ENCODE measurements at regions not wholly inside any gene's neighbourhood (a gene's known extent, or its start where the extent isn't known, plus 50 kb on each side); places are given as distances from the start of the nearest gene placed in this dataset.

DNA sequence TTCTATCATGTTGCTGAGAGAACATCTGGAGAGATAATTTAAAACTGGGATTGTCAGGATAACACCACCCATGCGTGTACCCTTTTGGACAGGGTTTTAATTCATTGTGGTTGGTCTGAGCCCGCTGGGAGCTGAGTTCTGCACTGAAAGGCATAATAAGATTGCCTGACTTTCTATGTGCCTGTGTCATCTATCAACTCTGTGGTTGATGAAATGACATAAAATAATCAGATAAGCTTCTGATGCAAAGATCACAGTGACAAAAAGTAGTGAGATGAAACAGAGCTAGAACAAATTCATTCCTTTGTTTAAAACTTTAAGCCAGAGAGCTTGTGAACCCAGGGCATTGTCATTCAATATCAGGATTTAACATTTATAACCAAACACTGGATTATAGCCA lies 98.7 kb downstream of the BBS10 start:
- no peak for DNase-seq (ENCODE audit: extremely low spot score)
- TF ChIP-seq FOXK2 (IDR thresholded peaks at IDR 0.05): no peak
- no peak for TF ChIP-seq HDGF (IDR thresholded peaks at IDR 0.05; ENCODE audit: borderline replicate concordance)
- no peak for TF ChIP-seq ZNF384 (IDR thresholded peaks at IDR 0.05)
- TF ChIP-seq NFRKB (IDR thresholded peaks at IDR 0.05): no peak
- no peak for TF ChIP-seq L3MBTL2 (conservative IDR thresholded peaks at IDR 0.05)
- TF ChIP-seq FOXM1 (IDR thresholded peaks at IDR 0.05; ENCODE audit: borderline replicate concordance): no peak
- no peak for TF ChIP-seq SP1 (IDR thresholded peaks at IDR 0.05)
- TF ChIP-seq FOXA1 (IDR thresholded peaks at IDR 0.05): no peak
- TF ChIP-seq ELF4 (IDR thresholded peaks at IDR 0.05): no peak
- no peak for TF ChIP-seq SUZ12 (IDR thresholded peaks at IDR 0.05)
- no peak for TF ChIP-seq TARDBP (IDR thresholded peaks at IDR 0.05)
- no peak for TF ChIP-seq BHLHE40 (IDR thresholded peaks at IDR 0.05; ENCODE audit: borderline replicate concordance)
- TF ChIP-seq LEF1 (IDR thresholded peaks at IDR 0.05; ENCODE audit: borderline replicate concordance): no peak
- TF ChIP-seq, protein P1, sequence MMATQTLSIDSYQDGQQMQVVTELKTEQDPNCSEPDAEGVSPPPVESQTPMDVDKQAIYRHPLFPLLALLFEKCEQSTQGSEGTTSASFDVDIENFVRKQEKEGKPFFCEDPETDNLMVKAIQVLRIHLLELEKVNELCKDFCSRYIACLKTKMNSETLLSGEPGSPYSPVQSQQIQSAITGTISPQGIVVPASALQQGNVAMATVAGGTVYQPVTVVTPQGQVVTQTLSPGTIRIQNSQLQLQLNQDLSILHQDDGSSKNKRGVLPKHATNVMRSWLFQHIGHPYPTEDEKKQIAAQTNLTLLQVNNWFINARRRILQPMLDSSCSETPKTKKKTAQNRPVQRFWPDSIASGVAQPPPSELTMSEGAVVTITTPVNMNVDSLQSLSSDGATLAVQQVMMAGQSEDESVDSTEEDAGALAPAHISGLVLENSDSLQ (IDR thresholded peaks at IDR 0.05): no peak
- no peak for TF ChIP-seq ARNT (IDR thresholded peaks at IDR 0.05)
- no peak for TF ChIP-seq CTBP1 (IDR thresholded peaks at IDR 0.05; ENCODE audit: borderline replicate concordance)
- CTCF ChIA-PET: no interaction called here
- POLR2A ChIA-PET: no interaction called here

GRCh38 chr12:76247992-76248391 lies 100.2 kb downstream of the BBS10 start:
- TF ChIP-seq NFRKB (IDR thresholded peaks at IDR 0.05) (no peak), BHLHE40 (IDR thresholded peaks at IDR 0.05; ENCODE audit: borderline replicate concordance) (no peak), ARNT (IDR thresholded peaks at IDR 0.05) (no peak), SP1 (IDR thresholded peaks at IDR 0.05) (no peak), LEF1 (IDR thresholded peaks at IDR 0.05; ENCODE audit: borderline replicate concordance) (no peak), SUZ12 (IDR thresholded peaks at IDR 0.05) (no peak), ELF4 (IDR thresholded peaks at IDR 0.05) (no peak), FOXK2 (IDR thresholded peaks at IDR 0.05) (no peak), FOXM1 (IDR thresholded peaks at IDR 0.05; ENCODE audit: borderline replicate concordance) (no peak), HDGF (IDR thresholded peaks at IDR 0.05; ENCODE audit: borderline replicate concordance) (no peak), TARDBP (IDR thresholded peaks at IDR 0.05) (no peak)
- CTCF ChIA-PET: no interaction called here

DNA sequence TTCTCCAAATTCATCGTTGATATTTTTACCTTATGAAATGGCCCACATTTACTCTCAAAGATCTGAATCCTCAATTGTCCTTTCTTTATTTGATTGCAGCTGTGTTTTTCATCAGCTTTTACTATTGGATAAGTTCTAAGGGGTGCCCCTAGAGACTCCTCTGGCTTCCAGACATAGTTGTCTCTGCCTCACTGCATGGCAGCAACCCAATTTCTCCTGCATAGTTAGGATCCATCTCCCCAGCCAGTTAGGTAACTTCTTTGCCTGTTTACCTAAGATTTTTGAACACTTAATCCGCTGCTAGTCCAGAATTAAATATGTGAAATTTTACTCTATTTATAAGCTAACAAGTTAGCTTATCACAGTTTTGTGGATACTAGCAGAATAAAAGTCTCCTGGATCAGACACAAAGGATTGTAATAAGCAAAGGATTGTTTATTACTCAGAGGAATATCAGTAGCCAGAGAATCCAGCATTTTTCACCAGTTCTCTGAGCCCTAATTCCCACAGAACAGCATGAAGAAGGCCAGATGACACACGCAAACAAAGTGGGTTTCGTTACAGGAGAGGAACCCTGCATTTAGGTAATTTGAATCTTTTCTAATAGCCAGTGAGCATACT lies 101.1 kb downstream of the BBS10 start:
- TF ChIP-seq FOXM1 (IDR thresholded peaks at IDR 0.05; ENCODE audit: borderline replicate concordance) (no peak), FOXK2 (IDR thresholded peaks at IDR 0.05) (no peak), BHLHE40 (IDR thresholded peaks at IDR 0.05; ENCODE audit: borderline replicate concordance) (no peak), CTBP1 (IDR thresholded peaks at IDR 0.05; ENCODE audit: borderline replicate concordance) (no peak), ARNT (IDR thresholded peaks at IDR 0.05) (no peak), HDGF (IDR thresholded peaks at IDR 0.05; ENCODE audit: borderline replicate concordance) (no peak)
- ChIA-PET CTCF (no interaction called here), POLR2A (no interaction called here)
- no peak for DNase-seq (ENCODE audit: extremely low spot score)

More at GRCh38 chr12:76247992-76248391, 100.2 kb downstream of the BBS10 start:
- no peak for DNase-seq (ENCODE audit: extremely low spot score)
- POLR2A ChIA-PET: no interaction called here

- no peak for DNase-seq (ENCODE audit: extremely low spot score)
- ChIA-PET POLR2A (no interaction called here), CTCF (no interaction called here)
- TF ChIP-seq TARDBP (IDR thresholded peaks at IDR 0.05): no peak
- TF ChIP-seq, protein P1 (IDR thresholded peaks at IDR 0.05): no peak
- TF ChIP-seq FOXA1 (IDR thresholded peaks at IDR 0.05): no peak
Observed at GRCh38 chr12:76246611-76247010, 101.6 kb downstream of the BBS10 start.

DNA sequence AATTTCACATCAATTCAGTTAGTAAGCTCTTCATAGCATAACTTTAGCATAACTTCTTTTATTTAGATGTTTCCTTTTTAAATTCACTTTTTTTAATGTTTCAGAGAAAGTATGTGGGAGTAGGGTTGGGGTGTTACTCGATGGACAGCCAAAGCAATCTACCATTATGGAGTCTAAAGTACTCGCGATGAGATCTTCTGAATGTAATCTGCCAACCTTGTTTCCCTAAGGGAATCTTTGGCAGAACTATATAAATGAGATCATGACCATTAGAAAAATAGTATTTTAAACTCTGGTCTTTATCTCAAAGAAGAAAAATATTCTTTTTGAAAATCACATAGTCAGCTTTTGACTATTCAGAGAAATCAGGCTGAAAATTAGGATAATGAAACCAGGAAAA lies 103.9 kb downstream of the BBS10 start:
- ChIA-PET POLR2A (no interaction called here), CTCF (interaction anchor here (0.6 kb wide), 1 partner anchor 445 kb away, joined by 4 read pairs; no protein-coding TSS in a partner anchor)
- no peak for DNase-seq (ENCODE audit: extremely low spot score)
- TF ChIP-seq HDGF (IDR thresholded peaks at IDR 0.05; ENCODE audit: borderline replicate concordance): no peak
- no peak for TF ChIP-seq CTBP1 (IDR thresholded peaks at IDR 0.05; ENCODE audit: borderline replicate concordance)

- no peak for DNase-seq (ENCODE audit: extremely low spot score)
- ChIA-PET CTCF (no interaction called here), POLR2A (no interaction called here)
- TF ChIP-seq L3MBTL2 (conservative IDR thresholded peaks at IDR 0.05) (no peak), SP1 (IDR thresholded peaks at IDR 0.05) (no peak), FOXK2 (IDR thresholded peaks at IDR 0.05) (no peak), BHLHE40 (IDR thresholded peaks at IDR 0.05; ENCODE audit: borderline replicate concordance) (no peak), SUZ12 (IDR thresholded peaks at IDR 0.05) (no peak)
Observed at GRCh38 chr12:76242813-76243550, 105.2 kb downstream of the BBS10 start.

GRCh38 chr12:76241371-76241770 lies 106.8 kb downstream of the BBS10 start:
- TF ChIP-seq TARDBP (IDR thresholded peaks at IDR 0.05) (no peak), SP1 (IDR thresholded peaks at IDR 0.05) (no peak), CTBP1 (IDR thresholded peaks at IDR 0.05; ENCODE audit: borderline replicate concordance) (no peak), LEF1 (IDR thresholded peaks at IDR 0.05; ENCODE audit: borderline replicate concordance) (no peak), HDGF (IDR thresholded peaks at IDR 0.05; ENCODE audit: borderline replicate concordance) (no peak), NFRKB (IDR thresholded peaks at IDR 0.05) (no peak), ZNF384 (IDR thresholded peaks at IDR 0.05) (no peak), FOXA1 (IDR thresholded peaks at IDR 0.05) (no peak), SUZ12 (IDR thresholded peaks at IDR 0.05) (no peak), BHLHE40 (IDR thresholded peaks at IDR 0.05; ENCODE audit: borderline replicate concordance) (no peak), FOXK2 (IDR thresholded peaks at IDR 0.05) (no peak), ELF4 (IDR thresholded peaks at IDR 0.05) (no peak), FOXM1 (IDR thresholded peaks at IDR 0.05; ENCODE audit: borderline replicate concordance) (no peak), L3MBTL2 (conservative IDR thresholded peaks at IDR 0.05) (no peak), ARNT (IDR thresholded peaks at IDR 0.05) (no peak)
- TF ChIP-seq, protein P1 (IDR thresholded peaks at IDR 0.05): no peak
- DNase-seq (ENCODE audit: extremely low spot score): no peak
- ChIA-PET POLR2A (no interaction called here), CTCF (no interaction called here)
